Lower leg skin (tissue), 3 donors: ENCODE measurements at regions not wholly inside any gene's neighbourhood (a gene's known extent, or its start where the extent isn't known, plus 50 kb on each side); places are given as distances from the start of the nearest gene placed in this dataset.

ENCODE experiments used
- POLR2A ChIP-seq, 2 donors: fragments of 450-650 bp; IDR thresholded peaks; one replicate each; pipeline ENCODE4 v1.6.1; 2016 to 2017; ENCODE audit warnings: antibody characterized with exemption in 2 of 2, mild to moderate bottlenecking in 1 of 2, moderate library complexity in 1 of 2
- TF ChIP-seq, protein P1 (sequence below), 3 donors: fragments of 450-650 bp; IDR thresholded peaks; one replicate each; pipeline ENCODE4 v1.5.1; 2016; ENCODE audit warnings: antibody characterized with exemption in 3 of 3, mild to moderate bottlenecking in 3 of 3, moderate library complexity in 2 of 3

DNA sequence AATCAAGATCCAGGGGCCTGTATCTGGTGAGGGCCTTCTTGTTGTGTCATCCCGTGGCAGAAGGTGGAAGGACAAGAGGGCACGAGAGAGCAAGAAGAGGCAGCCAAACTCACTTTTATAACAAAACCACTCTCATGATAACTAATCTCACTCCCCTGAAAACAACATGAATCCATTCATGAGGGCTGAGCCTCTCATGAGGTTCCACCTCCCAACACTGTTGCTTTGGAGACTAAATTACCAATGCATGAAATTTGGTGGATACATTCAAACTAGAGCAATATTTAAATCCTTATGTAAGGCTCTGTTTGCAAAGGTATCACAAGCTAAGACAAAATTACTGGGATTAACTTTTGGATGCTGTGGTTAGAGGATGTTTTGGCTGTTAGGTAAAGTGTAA, 470.1 kb upstream of the NOVA1 start:
- TF ChIP-seq, protein P1, sequence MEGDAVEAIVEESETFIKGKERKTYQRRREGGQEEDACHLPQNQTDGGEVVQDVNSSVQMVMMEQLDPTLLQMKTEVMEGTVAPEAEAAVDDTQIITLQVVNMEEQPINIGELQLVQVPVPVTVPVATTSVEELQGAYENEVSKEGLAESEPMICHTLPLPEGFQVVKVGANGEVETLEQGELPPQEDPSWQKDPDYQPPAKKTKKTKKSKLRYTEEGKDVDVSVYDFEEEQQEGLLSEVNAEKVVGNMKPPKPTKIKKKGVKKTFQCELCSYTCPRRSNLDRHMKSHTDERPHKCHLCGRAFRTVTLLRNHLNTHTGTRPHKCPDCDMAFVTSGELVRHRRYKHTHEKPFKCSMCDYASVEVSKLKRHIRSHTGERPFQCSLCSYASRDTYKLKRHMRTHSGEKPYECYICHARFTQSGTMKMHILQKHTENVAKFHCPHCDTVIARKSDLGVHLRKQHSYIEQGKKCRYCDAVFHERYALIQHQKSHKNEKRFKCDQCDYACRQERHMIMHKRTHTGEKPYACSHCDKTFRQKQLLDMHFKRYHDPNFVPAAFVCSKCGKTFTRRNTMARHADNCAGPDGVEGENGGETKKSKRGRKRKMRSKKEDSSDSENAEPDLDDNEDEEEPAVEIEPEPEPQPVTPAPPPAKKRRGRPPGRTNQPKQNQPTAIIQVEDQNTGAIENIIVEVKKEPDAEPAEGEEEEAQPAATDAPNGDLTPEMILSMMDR (IDR thresholded peaks at IDR 0.05), result no peak
- no peak for TF ChIP-seq POLR2A (IDR thresholded peaks at IDR 0.05)
